ENCODE measurements at regions not wholly inside any gene's neighbourhood (a gene's known extent, or its start where the extent isn't known, plus 50 kb on each side); places are given as distances from the start of the nearest gene placed in this dataset.
"Not testable (repeated sequence)": the region's sequence is repeated elsewhere in the genome, so short reads cannot be mapped to it uniquely, and the experiment has no call there.

GRCh38 chr7:35975851-35976454 lies 175.1 kb downstream of the SEPTIN7 start:
- no peak for DNase-seq

GRCh38 chr7:35978816-35979640 lies 174.0 kb upstream of the EEPD1 start:
- not testable (repeated sequence) for DNase-seq

- DNase-seq: no peak
Observed at GRCh38 chr7:35982600-35982999, 170.5 kb upstream of the EEPD1 start.

- DNase-seq: no peak
Observed at GRCh38 chr7:35983626-35984025, 169.4 kb upstream of the EEPD1 start.

GRCh38 chr7:35985126-35985754 lies 167.8 kb upstream of the EEPD1 start:
- peak; percentile 69 for DNase-seq

- DNase-seq: no peak
Observed at GRCh38 chr7:35987016-35987415, 166.0 kb upstream of the EEPD1 start.

GRCh38 chr7:35988105-35988504 lies 164.9 kb upstream of the EEPD1 start:
- no peak for DNase-seq

GRCh38 chr7:35988818-35989217 lies 164.2 kb upstream of the EEPD1 start:
- no peak for DNase-seq

GRCh38 chr7:35991511-35992232 lies 161.4 kb upstream of the EEPD1 start:
- no peak for DNase-seq

- DNase-seq: no peak
Observed at GRCh38 chr7:35992436-35992835, 160.6 kb upstream of the EEPD1 start.

- no peak for DNase-seq
Observed at GRCh38 chr7:35993113-35993512, 159.9 kb upstream of the EEPD1 start.

- no peak for DNase-seq
Observed at GRCh38 chr7:35993676-35994606, 159.1 kb upstream of the EEPD1 start.

- DNase-seq: no peak
Observed at GRCh38 chr7:35995334-35995733, 157.7 kb upstream of the EEPD1 start.

GRCh38 chr7:35998481-35998880 lies 154.6 kb upstream of the EEPD1 start:
- DNase-seq: no peak

GRCh38 chr7:36001546-36001945 lies 151.5 kb upstream of the EEPD1 start:
- DNase-seq: no peak

- no peak for DNase-seq
Observed at GRCh38 chr7:36002900-36003299, 150.2 kb upstream of the EEPD1 start.

- no peak for DNase-seq
Observed at GRCh38 chr7:36003343-36003742, 149.7 kb upstream of the EEPD1 start.

GRCh38 chr7:36005293-36005692 lies 147.8 kb upstream of the EEPD1 start:
- DNase-seq: no peak

- DNase-seq: no peak
Observed at GRCh38 chr7:36005876-36006275, 147.2 kb upstream of the EEPD1 start.

- no peak for DNase-seq
Observed at GRCh38 chr7:36006636-36007229, 146.3 kb upstream of the EEPD1 start.

- DNase-seq: no peak
Observed at GRCh38 chr7:36010656-36011587, 142.1 kb upstream of the EEPD1 start.

Data from stimulated activated CD4-positive, alpha-beta T cell treated with anti-CD3 and anti-CD28 coated beads, Interleukin-12 subunit alpha, Interleukin-12 subunit beta, amount 100 ng/mL, for 4 hours (primary cell).